DND-41 (cell line): ENCODE measurements at regions not wholly inside any gene's neighbourhood (a gene's known extent, or its start where the extent isn't known, plus 50 kb on each side); places are given as distances from the start of the nearest gene placed in this dataset.

ENCODE experiments used
- ATAC-seq: fragments of 200-7000 bp; cut with Tn5 transposase; 3 replicates; pipeline ENCODE4 v1.9.1; 2021; ENCODE audit warnings: low read depth; ENCODE audit not compliant: insufficient read depth
- DNase-seq: peaks from one replicate; pipeline ENCODE4 v3.0.0-alpha.2; 2020
- H2AFZ ChIP-seq: 2 replicates; pipeline ENCODE4 v1.6.0; 2012; ENCODE audit warnings: low read depth, low read length
- H3K27ac ChIP-seq: 2 replicates; pipeline ENCODE4 v1.5.1; 2012; ENCODE audit warnings: low read length, inconsistent platforms
- H3K27me3 ChIP-seq: fragments of 200-600 bp; sonication (generic); 2 replicates; pipeline ENCODE4 v1.6.0; 2012; ENCODE audit warnings: low read length, mild to moderate bottlenecking, inconsistent platforms; ENCODE audit not compliant: insufficient read depth, poor library complexity
- H3K36me3 ChIP-seq: 2 replicates; pipeline ENCODE4 v1.5.1; 2012; ENCODE audit warnings: low read length, inconsistent platforms; ENCODE audit not compliant: insufficient read depth
- H3K4me1 ChIP-seq: 2 replicates; pipeline ENCODE4 v1.5.1; 2012; ENCODE audit warnings: mild to moderate bottlenecking, low read length; ENCODE audit not compliant: insufficient read depth
- H3K4me2 ChIP-seq: 2 replicates; pipeline ENCODE4 v1.6.0; 2012; ENCODE audit warnings: mild to moderate bottlenecking, moderate library complexity, low read length, inconsistent platforms; ENCODE audit not compliant: insufficient read depth
- H3K4me3 ChIP-seq, 2 experiments: fragments of 200-600 bp in 1 of 2; shearing (Covaris generic) in 1 of 2; 2 replicates each; pipeline ENCODE4 v1.5.1; 2012 to 2016; ENCODE audit warnings: inconsistent platforms in 2 of 2, low read length in 2 of 2, mild to moderate bottlenecking in 2 of 2, low read depth in 1 of 2, moderate library complexity in 1 of 2
- H3K79me2 ChIP-seq: 2 replicates; pipeline ENCODE4 v1.6.0; 2012; ENCODE audit warnings: low read length, inconsistent platforms; ENCODE audit not compliant: insufficient read depth
- H3K9ac ChIP-seq: 2 replicates; pipeline ENCODE4 v1.6.0; 2012; ENCODE audit warnings: low read depth, mild to moderate bottlenecking, inconsistent platforms, low read length, moderate library complexity
- H3K9me3 ChIP-seq: 2 replicates; pipeline ENCODE4 v1.5.1; 2012; ENCODE audit warnings: low read length, moderate library complexity, mild to moderate bottlenecking, inconsistent platforms; ENCODE audit not compliant: insufficient read depth, severe bottlenecking
- H4K20me1 ChIP-seq: 2 replicates; pipeline ENCODE4 v1.6.0; 2012; ENCODE audit warnings: low read length; ENCODE audit not compliant: insufficient read depth
- EZH2 ChIP-seq: IDR thresholded peaks from 3 replicates; pipeline ENCODE4 v1.6.1; 2012; ENCODE audit warnings: borderline replicate concordance, low read depth, mild to moderate bottlenecking, moderate library complexity, low read length, inconsistent platforms; ENCODE audit not compliant: severe bottlenecking
- TF ChIP-seq, protein P1 (sequence below): IDR thresholded peaks from 2 replicates; pipeline ENCODE4 v1.5.1; 2012; ENCODE audit warnings: borderline replicate concordance, low read length, moderate library complexity, mild to moderate bottlenecking; ENCODE audit not compliant: poor library complexity, severe bottlenecking; ENCODE audit errors: extremely low read depth

GRCh38 chr3:25349828-25350724 is 78.0 kb upstream of the RARB start:
- Histone ChIP-seq H4K20me1 (no peaks in the 10 kb centered on the region), H3K4me1 (no peaks in the 10 kb centered on the region), H3K79me2 (no peaks in the 10 kb centered on the region), H3K9me3 (no peaks in the 10 kb centered on the region), H3K9ac (no peak overlapping the region), H3K27me3 (no peaks in the 10 kb centered on the region), H3K36me3 (no peaks in the 10 kb centered on the region), H3K4me3 (no peak overlapping the region), H2AFZ (no peak overlapping the region), H3K27ac (no peak overlapping the region), H3K4me2 (no peak overlapping the region)
- peak; percentile 7 for DNase-seq
- peak; percentile 64; the same call in 2 of the 3 replicates for ATAC-seq
- TF ChIP-seq, protein P1, sequence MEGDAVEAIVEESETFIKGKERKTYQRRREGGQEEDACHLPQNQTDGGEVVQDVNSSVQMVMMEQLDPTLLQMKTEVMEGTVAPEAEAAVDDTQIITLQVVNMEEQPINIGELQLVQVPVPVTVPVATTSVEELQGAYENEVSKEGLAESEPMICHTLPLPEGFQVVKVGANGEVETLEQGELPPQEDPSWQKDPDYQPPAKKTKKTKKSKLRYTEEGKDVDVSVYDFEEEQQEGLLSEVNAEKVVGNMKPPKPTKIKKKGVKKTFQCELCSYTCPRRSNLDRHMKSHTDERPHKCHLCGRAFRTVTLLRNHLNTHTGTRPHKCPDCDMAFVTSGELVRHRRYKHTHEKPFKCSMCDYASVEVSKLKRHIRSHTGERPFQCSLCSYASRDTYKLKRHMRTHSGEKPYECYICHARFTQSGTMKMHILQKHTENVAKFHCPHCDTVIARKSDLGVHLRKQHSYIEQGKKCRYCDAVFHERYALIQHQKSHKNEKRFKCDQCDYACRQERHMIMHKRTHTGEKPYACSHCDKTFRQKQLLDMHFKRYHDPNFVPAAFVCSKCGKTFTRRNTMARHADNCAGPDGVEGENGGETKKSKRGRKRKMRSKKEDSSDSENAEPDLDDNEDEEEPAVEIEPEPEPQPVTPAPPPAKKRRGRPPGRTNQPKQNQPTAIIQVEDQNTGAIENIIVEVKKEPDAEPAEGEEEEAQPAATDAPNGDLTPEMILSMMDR, result no peak
- no peak for TF ChIP-seq EZH2

GRCh38 chr3:25350725-25351114 is 77.3 kb upstream of the RARB start:
- Histone ChIP-seq H3K4me3 (no peak overlapping the region), H3K4me1 (no peaks in the 10 kb centered on the region), H3K79me2 (no peaks in the 10 kb centered on the region), H3K36me3 (no peaks in the 10 kb centered on the region), H4K20me1 (no peaks in the 10 kb centered on the region), H3K9ac (no peak overlapping the region), H2AFZ (no peak overlapping the region), H3K4me2 (no peak overlapping the region), H3K27me3 (no peaks in the 10 kb centered on the region), H3K9me3 (no peaks in the 10 kb centered on the region), H3K27ac (no peak overlapping the region)
- ATAC-seq (no peak), DNase-seq (no peak)
- no peak for TF ChIP-seq EZH2
- TF ChIP-seq, protein P1, result no peak

GRCh38 chr3:25354071-25354470 is 74.0 kb upstream of the RARB start:
- H3K36me3 ChIP-seq, result no peaks in the 10 kb centered on the region
- TF ChIP-seq EZH2, result no peak
- TF ChIP-seq, protein P1, result no peak
- no peak overlapping the region for H2AFZ ChIP-seq
- H3K4me3 ChIP-seq, result no peak overlapping the region
- H3K4me2 ChIP-seq, result no peak overlapping the region
- H3K9me3 ChIP-seq, result no peaks in the 10 kb centered on the region
- ATAC-seq (no peak), DNase-seq (no peak)
- H3K9ac ChIP-seq, result no peak overlapping the region
- no peak overlapping the region for H3K27ac ChIP-seq
- H3K4me1 ChIP-seq, result no peaks in the 10 kb centered on the region
- H3K27me3 ChIP-seq, result no peaks in the 10 kb centered on the region
- H3K79me2 ChIP-seq, result no peaks in the 10 kb centered on the region
- no peaks in the 10 kb centered on the region for H4K20me1 ChIP-seq
